WTC11 (cell line): ENCODE measurements at regions not wholly inside any gene's neighbourhood (a gene's known extent, or its start where the extent isn't known, plus 50 kb on each side); places are given as distances from the start of the nearest gene placed in this dataset.

Source experiments
- ATAC-seq: fragments of 200-7000 bp; cut with Tn5 transposase; 2 replicates; pipeline ENCODE4 v1.10.0; 2021; ENCODE audit warnings: mild to moderate bottlenecking, moderate library complexity
- CTCF ChIA-PET: fragments of 300-600 bp; sonication (Branson Sonifier 250); formaldehyde crosslinking; loops from one replicate; lab custom pipeline; 2021; ENCODE audit warnings: antibody characterized with exemption; lab: Charles Lee
- POLR2A ChIA-PET: fragments of 350-600 bp; sonication (Branson Sonifier 250); formaldehyde crosslinking; loops from one replicate; lab custom pipeline; 2021; ENCODE audit warnings: antibody characterized with exemption; lab: Charles Lee
- DNase-seq: peaks from one replicate; pipeline ENCODE4 v3.0.0; 2021; ENCODE audit warnings: low spot score
- H3K27ac Mint-ChIP-seq: 2 replicates; pipeline ENCODE4 v1.8.0; 2021; ENCODE audit warnings: mixed read lengths
- H3K27me3 Mint-ChIP-seq: 2 replicates; pipeline ENCODE4 v1.8.0; 2021; ENCODE audit warnings: low read depth, mild to moderate bottlenecking, moderate library complexity, mixed read lengths
- H3K36me3 Mint-ChIP-seq: 2 replicates; pipeline ENCODE4 v1.8.0; 2021; ENCODE audit warnings: mixed read lengths
- H3K4me1 Mint-ChIP-seq: 2 replicates; pipeline ENCODE4 v1.8.0; 2022; ENCODE audit warnings: mixed read lengths
- H3K4me3 Mint-ChIP-seq: 2 replicates; pipeline ENCODE4 v1.8.0; 2021; ENCODE audit warnings: mild to moderate bottlenecking, moderate library complexity, mixed read lengths
- H3K9me3 Mint-ChIP-seq: 2 replicates; pipeline ENCODE4 v1.8.0; 2021; ENCODE audit warnings: mixed read lengths
- AR ChIP-seq: fragments of 250-450 bp; sonication (Bioruptor Pico); IDR thresholded peaks from 2 replicates; pipeline ENCODE4 v1.9.0; 2021; ENCODE audit warnings: mild to moderate bottlenecking
- ATF3 ChIP-seq: sonication (generic); formaldehyde crosslinking; conservative IDR thresholded peaks from 2 replicates; pipeline ENCODE4 v1.8.1; 2022; ENCODE audit warnings: mild to moderate bottlenecking, missing genetic modification reagents
- HMGA2 ChIP-seq: fragments of 250-450 bp; sonication (Bioruptor Pico); IDR thresholded peaks from 2 replicates; pipeline ENCODE4 v1.4.0; 2021; ENCODE audit warnings: mild to moderate bottlenecking, moderate library complexity
- IRF1 ChIP-seq: sonication (generic); formaldehyde crosslinking; IDR thresholded peaks from 2 replicates; pipeline ENCODE4 v1.8.0; 2023; ENCODE audit warnings: missing genetic modification reagents
- MXD4 ChIP-seq: fragments of 250-450 bp; sonication (Bioruptor Pico); IDR thresholded peaks from 2 replicates; pipeline ENCODE4 v1.8.0; 2021; ENCODE audit warnings: mild to moderate bottlenecking, moderate library complexity, borderline replicate concordance
- NFYB ChIP-seq: sonication (generic); formaldehyde crosslinking; conservative IDR thresholded peaks from 2 replicates; pipeline ENCODE4 v1.8.0; 2022; ENCODE audit warnings: low read depth, missing genetic modification reagents
- NR2C2 ChIP-seq: sonication (generic); formaldehyde crosslinking; IDR thresholded peaks from 2 replicates; pipeline ENCODE4 v1.8.0; 2022; ENCODE audit warnings: mild to moderate bottlenecking, missing genetic modification reagents
- TP53 ChIP-seq: sonication (generic); formaldehyde crosslinking; IDR thresholded peaks from 2 replicates; pipeline ENCODE4 v1.8.1; 2023; ENCODE audit warnings: mild to moderate bottlenecking, missing genetic modification reagents
- USF1 ChIP-seq: sonication (generic); formaldehyde crosslinking; IDR thresholded peaks from 2 replicates; pipeline ENCODE4 v1.8.0; 2022; ENCODE audit warnings: mild to moderate bottlenecking, missing genetic modification reagents
- ZNF121 ChIP-seq: sonication (generic); formaldehyde crosslinking; IDR thresholded peaks from 2 replicates; pipeline ENCODE4 v1.8.0; 2023; ENCODE audit warnings: missing genetic modification reagents
- TF ChIP-seq, protein P1 (sequence below): sonication (generic); formaldehyde crosslinking; conservative IDR thresholded peaks from 2 replicates; pipeline ENCODE4 v1.8.1; 2023; ENCODE audit warnings: mild to moderate bottlenecking, low read depth, missing genetic modification reagents, moderate library complexity
- TF ChIP-seq, protein P2 (sequence below): sonication (generic); formaldehyde crosslinking; IDR thresholded peaks from 2 replicates; pipeline ENCODE4 v1.8.1; 2023; ENCODE audit warnings: mild to moderate bottlenecking, moderate library complexity, missing genetic modification reagents
- TF ChIP-seq, protein P3 (sequence below): fragments of 250-450 bp; sonication (Bioruptor Pico); IDR thresholded peaks from 2 replicates; pipeline ENCODE4 v1.8.0; 2021; ENCODE audit warnings: mild to moderate bottlenecking

DNA sequence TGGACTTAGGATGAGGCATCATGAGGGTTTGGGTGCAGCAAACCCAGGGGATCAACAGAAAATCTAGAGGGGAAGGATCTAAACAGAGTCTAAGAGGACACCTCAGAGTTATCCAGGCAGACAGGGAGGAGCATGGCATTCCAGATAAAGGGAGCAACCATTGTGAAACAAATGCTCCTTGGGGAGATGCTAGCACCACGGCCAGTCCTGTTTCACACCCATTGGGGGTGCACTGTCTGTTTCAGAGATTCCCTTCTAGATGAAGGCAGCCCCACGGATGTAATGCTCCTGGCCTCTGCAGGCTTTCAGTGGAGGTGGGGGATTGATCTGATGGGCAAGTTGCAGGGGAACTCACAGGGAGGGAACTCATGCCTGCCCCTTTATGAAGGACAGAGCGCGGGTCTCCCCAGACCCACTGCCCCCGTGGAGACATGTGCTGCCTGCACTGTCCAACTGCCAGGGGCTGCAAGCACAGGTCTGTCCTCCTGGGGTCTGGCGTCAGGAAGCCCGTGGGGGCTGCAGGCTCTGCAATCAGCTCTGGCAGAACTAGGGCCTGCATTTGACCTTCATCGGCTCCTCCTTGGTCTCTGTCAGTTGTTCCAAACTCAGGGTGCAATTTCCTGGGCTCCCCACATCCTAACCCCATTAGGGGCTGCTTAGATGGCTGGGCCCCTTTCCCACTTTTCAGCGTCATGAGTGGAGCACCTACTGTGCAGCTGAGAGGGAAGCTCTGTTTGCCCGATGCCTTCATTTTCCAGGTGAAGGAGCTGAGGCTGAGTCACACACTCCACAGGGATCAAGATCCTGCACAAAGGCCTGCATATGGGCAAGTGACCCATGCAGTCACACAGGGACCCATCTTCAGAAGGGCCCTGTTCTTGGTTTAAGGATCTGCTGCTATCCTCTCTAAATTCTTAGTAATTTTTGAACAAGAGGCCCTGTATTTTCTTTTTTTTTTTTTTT is 163.4 kb downstream of the ARL4C start:
- Mint-ChIP-seq H3K9me3 (no peaks in the 10 kb centered on the region), H3K4me3 (no peak overlapping the region), H3K4me1 (peaks cover 8% of the 10 kb centered on the region), H3K27ac (no peak overlapping the region), H3K36me3 (no peaks in the 10 kb centered on the region), H3K27me3 (no peaks in the 10 kb centered on the region)
- CTCF ChIA-PET, result interaction anchor here (0.5 to 1.9 kb wide), 5 partner anchors 30 to 120 kb away, joined by 3 to 6 read pairs (median 5); no protein-coding TSS in a partner anchor
- TF ChIP-seq IRF1 (CRISPR knock-in tag) (no peak), USF1 (CRISPR knock-in tag) (no peak)
- TF ChIP-seq, protein P1, sequence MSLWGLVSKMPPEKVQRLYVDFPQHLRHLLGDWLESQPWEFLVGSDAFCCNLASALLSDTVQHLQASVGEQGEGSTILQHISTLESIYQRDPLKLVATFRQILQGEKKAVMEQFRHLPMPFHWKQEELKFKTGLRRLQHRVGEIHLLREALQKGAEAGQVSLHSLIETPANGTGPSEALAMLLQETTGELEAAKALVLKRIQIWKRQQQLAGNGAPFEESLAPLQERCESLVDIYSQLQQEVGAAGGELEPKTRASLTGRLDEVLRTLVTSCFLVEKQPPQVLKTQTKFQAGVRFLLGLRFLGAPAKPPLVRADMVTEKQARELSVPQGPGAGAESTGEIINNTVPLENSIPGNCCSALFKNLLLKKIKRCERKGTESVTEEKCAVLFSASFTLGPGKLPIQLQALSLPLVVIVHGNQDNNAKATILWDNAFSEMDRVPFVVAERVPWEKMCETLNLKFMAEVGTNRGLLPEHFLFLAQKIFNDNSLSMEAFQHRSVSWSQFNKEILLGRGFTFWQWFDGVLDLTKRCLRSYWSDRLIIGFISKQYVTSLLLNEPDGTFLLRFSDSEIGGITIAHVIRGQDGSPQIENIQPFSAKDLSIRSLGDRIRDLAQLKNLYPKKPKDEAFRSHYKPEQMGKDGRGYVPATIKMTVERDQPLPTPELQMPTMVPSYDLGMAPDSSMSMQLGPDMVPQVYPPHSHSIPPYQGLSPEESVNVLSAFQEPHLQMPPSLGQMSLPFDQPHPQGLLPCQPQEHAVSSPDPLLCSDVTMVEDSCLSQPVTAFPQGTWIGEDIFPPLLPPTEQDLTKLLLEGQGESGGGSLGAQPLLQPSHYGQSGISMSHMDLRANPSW, result no peak
- TF ChIP-seq, protein P2, sequence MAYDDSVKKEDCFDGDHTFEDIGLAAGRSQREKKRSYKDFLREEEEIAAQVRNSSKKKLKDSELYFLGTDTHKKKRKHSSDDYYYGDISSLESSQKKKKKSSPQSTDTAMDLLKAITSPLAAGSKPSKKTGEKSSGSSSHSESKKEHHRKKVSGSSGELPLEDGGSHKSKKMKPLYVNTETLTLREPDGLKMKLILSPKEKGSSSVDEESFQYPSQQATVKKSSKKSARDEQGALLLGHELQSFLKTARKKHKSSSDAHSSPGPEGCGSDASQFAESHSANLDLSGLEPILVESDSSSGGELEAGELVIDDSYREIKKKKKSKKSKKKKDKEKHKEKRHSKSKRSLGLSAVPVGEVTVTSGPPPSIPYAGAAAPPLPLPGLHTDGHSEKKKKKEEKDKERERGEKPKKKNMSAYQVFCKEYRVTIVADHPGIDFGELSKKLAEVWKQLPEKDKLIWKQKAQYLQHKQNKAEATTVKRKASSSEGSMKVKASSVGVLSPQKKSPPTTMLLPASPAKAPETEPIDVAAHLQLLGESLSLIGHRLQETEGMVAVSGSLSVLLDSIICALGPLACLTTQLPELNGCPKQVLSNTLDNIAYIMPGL (CRISPR knock-in tag), result no peak
- ATAC-seq, result peak; percentile 38; the same call in 1 of the 2 replicates
- DNase-seq, result no peak
- POLR2A ChIA-PET, result interaction anchor here (0.7 kb wide), 1 partner anchor 638 kb away, joined by 15 read pairs; no protein-coding TSS in a partner anchor

- POLR2A ChIA-PET, result no interaction called here
- Mint-ChIP-seq H3K9me3 (no peaks in the 10 kb centered on the region), H3K27me3 (no peaks in the 10 kb centered on the region), H3K27ac (no peak overlapping the region), H3K4me3 (no peak overlapping the region), H3K4me1 (peaks cover 8% of the 10 kb centered on the region)
- TF ChIP-seq HMGA2 (CRISPR knock-in tag), result no peak
- TF ChIP-seq, protein P3, sequence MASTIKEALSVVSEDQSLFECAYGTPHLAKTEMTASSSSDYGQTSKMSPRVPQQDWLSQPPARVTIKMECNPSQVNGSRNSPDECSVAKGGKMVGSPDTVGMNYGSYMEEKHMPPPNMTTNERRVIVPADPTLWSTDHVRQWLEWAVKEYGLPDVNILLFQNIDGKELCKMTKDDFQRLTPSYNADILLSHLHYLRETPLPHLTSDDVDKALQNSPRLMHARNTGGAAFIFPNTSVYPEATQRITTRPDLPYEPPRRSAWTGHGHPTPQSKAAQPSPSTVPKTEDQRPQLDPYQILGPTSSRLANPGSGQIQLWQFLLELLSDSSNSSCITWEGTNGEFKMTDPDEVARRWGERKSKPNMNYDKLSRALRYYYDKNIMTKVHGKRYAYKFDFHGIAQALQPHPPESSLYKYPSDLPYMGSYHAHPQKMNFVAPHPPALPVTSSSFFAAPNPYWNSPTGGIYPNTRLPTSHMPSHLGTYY (CRISPR knock-in tag), result no peak
- TF ChIP-seq ZNF121 (CRISPR knock-in tag), result no peak
- no peak for TF ChIP-seq MXD4 (CRISPR knock-in tag)
- TF ChIP-seq TP53, result no peak
- no peak for TF ChIP-seq ATF3 (CRISPR knock-in tag)
- no peak for TF ChIP-seq NR2C2 (CRISPR knock-in tag)
- TF ChIP-seq, protein P1, result no peak
- no peak for TF ChIP-seq AR
- no peak for TF ChIP-seq NFYB (CRISPR knock-in tag)
- TF ChIP-seq, all 79 proteins: peak for 0
- no peak for ATAC-seq
- H3K36me3 Mint-ChIP-seq, result no peaks in the 10 kb centered on the region
- no peak for DNase-seq
- CTCF ChIA-PET, result no interaction called here
Measured at GRCh38 chr2:234331966-234332365, 164.9 kb downstream of the ARL4C start.
